HEK293 (cell line): ENCODE measurements at regions not wholly inside any gene's neighbourhood (a gene's known extent, or its start where the extent isn't known, plus 50 kb on each side); places are given as distances from the start of the nearest gene placed in this dataset.

Experiments
- CTCF ChIA-PET: fragments of 350-600 bp; formaldehyde crosslinking; extraction: SDS; loops from one replicate; lab custom pipeline; 2021; ENCODE audit warnings: antibody characterized with exemption; lab: Yijun Ruan, JAX
- POLR2A ChIA-PET: fragments of 300-600 bp; formaldehyde crosslinking; extraction: SDS; loops from one replicate; lab custom pipeline; 2020; ENCODE audit warnings: antibody characterized with exemption, inconsistent platforms; lab: Yijun Ruan, JAX
- H3K27ac ChIP-seq: fragments of 200-500 bp; sonication (Bioruptor generic); 2 replicates; pipeline ENCODE4 v1.5.1; 2014; ENCODE audit warnings: low read depth, low read length, control low read depth, inconsistent platforms; ENCODE audit errors: extremely low read depth
- H3K36me3 ChIP-seq, 2 experiments: fragments of 200-500 bp in 1 of 2; sonication (Bioruptor generic) in 1 of 2; 1 replicate in 1 of 2; 2 replicates in 1 of 2; pipeline ENCODE4 v1.5.1; 2014 to 2017; ENCODE audit warnings: inconsistent platforms in 2 of 2, low read length in 2 of 2; ENCODE audit not compliant: control insufficient read depth in 2 of 2, insufficient read depth in 1 of 2
- H3K4me1 ChIP-seq: fragments of 200-500 bp; sonication (Bioruptor generic); 2 replicates; pipeline ENCODE4 v1.5.1; 2014; ENCODE audit warnings: mild to moderate bottlenecking, low read length, inconsistent platforms; ENCODE audit not compliant: control insufficient read depth, insufficient read depth
- H3K4me3 ChIP-seq: 2 replicates; pipeline ENCODE4 v1.5.1; 2011; ENCODE audit warnings: low read depth, mild to moderate bottlenecking, control low read depth, low read length, moderate library complexity
- H3K9me3 ChIP-seq: fragments of 200-500 bp; sonication (Bioruptor generic); 2 replicates; pipeline ENCODE4 v1.5.1; 2014; ENCODE audit warnings: low read depth, low read length, inconsistent platforms; ENCODE audit not compliant: control insufficient read depth, insufficient read depth
- ATF2 ChIP-seq: fragments of 450-650 bp; formaldehyde crosslinking; IDR thresholded peaks from 2 replicates; pipeline ENCODE4 v1.5.1; 2016; ENCODE audit warnings: missing biosample characterization, missing genetic modification characterization, low read depth
- BCL11B ChIP-seq: fragments of 450-650 bp; formaldehyde crosslinking; IDR thresholded peaks from 2 replicates; pipeline ENCODE4 v1.5.1; 2016; ENCODE audit warnings: low read depth, missing biosample characterization, missing genetic modification characterization
- BCL6B ChIP-seq: fragments of 450-650 bp; formaldehyde crosslinking; IDR thresholded peaks from 2 replicates; pipeline ENCODE4 v1.5.1; 2017; ENCODE audit warnings: missing biosample characterization, missing genetic modification characterization
- GFI1B ChIP-seq: fragments of 450-650 bp; formaldehyde crosslinking; IDR thresholded peaks from 2 replicates; pipeline ENCODE4 v1.5.1; 2016; ENCODE audit warnings: missing biosample characterization, missing genetic modification characterization
- GLIS1 ChIP-seq: fragments of 450-650 bp; formaldehyde crosslinking; IDR thresholded peaks from 2 replicates; pipeline ENCODE4 v1.5.1; 2016; ENCODE audit warnings: missing biosample characterization, missing genetic modification characterization
- HOXC10 ChIP-seq: sonication (generic); formaldehyde crosslinking; IDR thresholded peaks from 2 replicates; pipeline ENCODE4 v1.8.1; 2023; ENCODE audit warnings: mild to moderate bottlenecking, missing genetic modification reagents
- SALL2 ChIP-seq: fragments of 450-650 bp; formaldehyde crosslinking; IDR thresholded peaks from 2 replicates; pipeline ENCODE4 v1.5.0; 2017; ENCODE audit warnings: missing biosample characterization, mild to moderate bottlenecking, missing genetic modification characterization, borderline replicate concordance
- SCRT1 ChIP-seq: fragments of 450-650 bp; formaldehyde crosslinking; IDR thresholded peaks from 2 replicates; pipeline ENCODE4 v1.5.1; 2016; ENCODE audit warnings: missing biosample characterization, missing genetic modification characterization, borderline replicate concordance
- ZNF140 ChIP-seq: fragments of 450-650 bp; formaldehyde crosslinking; IDR thresholded peaks from 2 replicates; pipeline ENCODE4 v1.5.1; 2016; ENCODE audit warnings: missing biosample characterization, missing genetic modification characterization
- ZNF26 ChIP-seq: fragments of 450-650 bp; formaldehyde crosslinking; IDR thresholded peaks from 2 replicates; pipeline ENCODE4 v1.5.1; 2016; ENCODE audit warnings: missing biosample characterization, missing genetic modification characterization
- ZNF394 ChIP-seq: fragments of 450-650 bp; formaldehyde crosslinking; IDR thresholded peaks from 2 replicates; pipeline ENCODE4 v1.5.1; 2016; ENCODE audit warnings: missing biosample characterization, missing genetic modification characterization, mild to moderate bottlenecking, moderate library complexity, borderline replicate concordance
- ZNF624 ChIP-seq: fragments of 450-650 bp; formaldehyde crosslinking; IDR thresholded peaks from 2 replicates; pipeline ENCODE4 v1.5.1; 2017; ENCODE audit warnings: missing biosample characterization, missing genetic modification characterization
- ZNF701 ChIP-seq: fragments of 450-650 bp; formaldehyde crosslinking; IDR thresholded peaks from 2 replicates; pipeline ENCODE4 v1.5.1; 2016; ENCODE audit warnings: missing biosample characterization, missing genetic modification characterization
- ZNF704 ChIP-seq: fragments of 450-650 bp; formaldehyde crosslinking; IDR thresholded peaks from 2 replicates; pipeline ENCODE4 v1.5.1; 2016; ENCODE audit warnings: missing biosample characterization, missing genetic modification characterization
- ZNF747 ChIP-seq: fragments of 450-650 bp; formaldehyde crosslinking; IDR thresholded peaks from 2 replicates; pipeline ENCODE4 v1.5.1; 2016; ENCODE audit warnings: missing biosample characterization, missing genetic modification characterization
- TF ChIP-seq, protein P1 (sequence below): fragments of 450-650 bp; formaldehyde crosslinking; IDR thresholded peaks from 2 replicates; pipeline ENCODE4 v1.5.1; 2016; ENCODE audit warnings: missing biosample characterization, missing genetic modification characterization

- no peaks in the 10 kb centered on the region for H3K4me1 ChIP-seq
- H3K27ac ChIP-seq, result no peak overlapping the region
- no peak overlapping the region for H3K4me3 ChIP-seq
- H3K9me3 ChIP-seq, result no peaks in the 10 kb centered on the region
- ChIA-PET CTCF (interaction anchor here (2.6 kb wide), 1 partner anchor 13 kb away, joined by 15 read pairs; no protein-coding TSS in a partner anchor), POLR2A (no interaction called here)
- TF ChIP-seq SALL2 (tag by site-specific recombination) (no peak), GLIS1 (no peak), SCRT1 (tag by site-specific recombination) (no peak), BCL6B (tag by site-specific recombination) (no peak), HOXC10 (CRISPR knock-in tag) (no peak), GFI1B (tag by site-specific recombination) (no peak)
- no peaks in the 10 kb centered on the region for H3K36me3 ChIP-seq
Observed at GRCh38 chr9:135399000-135399649, 80.5 kb upstream of the PPP1R26 start.

GRCh38 chr9:135400496-135400895 is 79.1 kb upstream of the PPP1R26 start:
- no peak overlapping the region for H3K4me3 ChIP-seq
- no peak for TF ChIP-seq ZNF704 (tag by site-specific recombination)
- no peak for TF ChIP-seq BCL11B (tag by site-specific recombination)
- no peak for TF ChIP-seq ATF2 (tag by site-specific recombination)
- TF ChIP-seq ZNF26 (tag by site-specific recombination), result no peak
- no peak for TF ChIP-seq ZNF140
- no peak for TF ChIP-seq ZNF701
- no peak for TF ChIP-seq ZNF624 (tag by site-specific recombination)
- TF ChIP-seq ZNF747 (tag by site-specific recombination), result no peak
- TF ChIP-seq ZNF394 (tag by site-specific recombination), result no peak
- TF ChIP-seq, protein P1, sequence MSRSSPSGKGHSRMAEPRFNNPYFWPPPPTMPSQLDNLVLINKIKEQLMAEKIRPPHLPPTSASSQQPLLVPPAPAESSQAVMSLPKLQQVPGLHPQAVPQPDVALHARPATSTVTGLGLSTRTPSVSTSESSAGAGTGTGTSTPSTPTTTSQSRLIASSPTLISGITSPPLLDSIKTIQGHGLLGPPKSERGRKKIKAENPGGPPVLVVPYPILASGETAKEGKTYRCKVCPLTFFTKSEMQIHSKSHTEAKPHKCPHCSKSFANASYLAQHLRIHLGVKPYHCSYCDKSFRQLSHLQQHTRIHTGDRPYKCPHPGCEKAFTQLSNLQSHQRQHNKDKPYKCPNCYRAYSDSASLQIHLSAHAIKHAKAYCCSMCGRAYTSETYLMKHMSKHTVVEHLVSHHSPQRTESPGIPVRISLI, result no peak
- H3K36me3 ChIP-seq, result no peaks in the 10 kb centered on the region
- ChIA-PET CTCF (interaction anchor here (0.6 to 2.6 kb wide), 2 partner anchors 12 to 246 kb away, joined by 4 to 15 read pairs; no protein-coding TSS in a partner anchor), POLR2A (no interaction called here)
- no peaks in the 10 kb centered on the region for H3K4me1 ChIP-seq
- no peak overlapping the region for H3K27ac ChIP-seq
- no peaks in the 10 kb centered on the region for H3K9me3 ChIP-seq
